H1 (cell line): ENCODE measurements at regions not wholly inside any gene's neighbourhood (a gene's known extent, or its start where the extent isn't known, plus 50 kb on each side); places are given as distances from the start of the nearest gene placed in this dataset.

Experiments used
- CTCF ChIA-PET: fragments of 300-600 bp; sonication (Branson Sonifier 250); formaldehyde crosslinking; loops from one replicate; lab custom pipeline; 2021; ENCODE audit not compliant: partially characterized antibody; lab: Charles Lee
- POLR2A ChIA-PET: fragments of 300-600 bp; sonication (Branson Sonifier 250); formaldehyde crosslinking; loops from one replicate; lab custom pipeline; 2021; ENCODE audit warnings: inconsistent platforms; ENCODE audit not compliant: partially characterized antibody; lab: Charles Lee
- DNase-seq, 2 experiments: peaks; one replicate each; pipeline versions ENCODE4 v3.0.0 to v3.0.0-alpha.2; 2010 to 2022; ENCODE audit warnings: low spot score in 2 of 2, low read depth in 1 of 2, mixed read lengths in 1 of 2
- FAIRE-seq: peaks from 2 replicates; lab custom pipeline; 2011; peaks lifted over from hg19 to GRCh38; lab: Jason Lieb, UNC
- H2AFZ ChIP-seq: 2 replicates; pipeline ENCODE4 v1.8.1; 2012; ENCODE audit warnings: low read length, inconsistent platforms
- H2AK5ac ChIP-seq: 2 replicates; pipeline ENCODE4 v1.6.1; 2013; ENCODE audit warnings: low read depth, low read length
- H2BK120ac ChIP-seq: replicated peaks from 2 replicates; pipeline ENCODE3; 2013; ENCODE audit warnings: low read depth, low read length, inconsistent platforms
- H2BK12ac ChIP-seq: 2 replicates; pipeline ENCODE4 v1.6.1; 2013; ENCODE audit warnings: low read depth, low read length
- H2BK15ac ChIP-seq: 2 replicates; pipeline ENCODE4 v1.6.1; 2013; ENCODE audit warnings: low read length
- H2BK20ac ChIP-seq: 2 replicates; pipeline ENCODE4 v1.6.1; 2013; ENCODE audit warnings: low read length
- H2BK5ac ChIP-seq: 2 replicates; pipeline ENCODE4 v1.6.1; 2013; ENCODE audit warnings: low read depth, low read length
- H3K14ac ChIP-seq: 2 replicates; pipeline ENCODE4 v1.6.1; 2013; ENCODE audit warnings: inconsistent platforms; ENCODE audit not compliant: insufficient read length
- H3K18ac ChIP-seq: 2 replicates; pipeline ENCODE4 v1.6.1; 2013; ENCODE audit warnings: low read length; ENCODE audit errors: extremely low read depth
- H3K23ac ChIP-seq: 2 replicates; pipeline ENCODE4 v1.6.1; 2013; ENCODE audit warnings: inconsistent platforms; ENCODE audit not compliant: insufficient read length
- H3K23me2 ChIP-seq: 2 replicates; pipeline ENCODE4 v1.6.1; 2013; ENCODE audit warnings: low read depth, low read length
- H3K27ac ChIP-seq: 2 replicates; pipeline ENCODE4 v1.6.1; 2011; ENCODE audit warnings: low read depth, low read length, inconsistent platforms
- H3K27me3 ChIP-seq, 4 experiments: replicated peaks in 1 of 4; 1 replicate in 1 of 4; 2 replicates in 3 of 4; pipeline versions ENCODE4 v1.6.1 to v1.8.1; 2011 to 2013; ENCODE audit warnings: low read length in 3 of 4, mild to moderate bottlenecking in 3 of 4, inconsistent platforms in 2 of 4, mixed read lengths in 2 of 4, moderate library complexity in 1 of 4; ENCODE audit not compliant: control insufficient read depth in 3 of 4, insufficient read depth in 3 of 4; ENCODE audit errors: extremely low read depth in 1 of 4
- H3K36me3 ChIP-seq, 4 experiments: 2 replicates each; pipeline versions ENCODE4 v1.6.1 to v1.8.1; 2011 to 2013; ENCODE audit warnings: mild to moderate bottlenecking in 4 of 4, low read length in 3 of 4, moderate library complexity in 2 of 4, control low read depth in 1 of 4, inconsistent platforms in 1 of 4; ENCODE audit not compliant: insufficient read depth in 4 of 4, control insufficient read depth in 2 of 4
- H3K4ac ChIP-seq: replicated peaks from 2 replicates; pipeline ENCODE3; 2013; ENCODE audit warnings: low read length, low read depth, mixed read lengths, inconsistent platforms; ENCODE audit not compliant: insufficient read length
- H3K4me1 ChIP-seq, 4 experiments: replicated peaks in 1 of 4; 1 replicate in 1 of 4; 2 replicates in 3 of 4; pipeline versions ENCODE4 v1.6.1 to v1.8.1; 2011 to 2013; ENCODE audit warnings: low read length in 3 of 4, inconsistent platforms in 2 of 4, mixed read lengths in 1 of 4; ENCODE audit not compliant: insufficient read depth in 4 of 4, control insufficient read depth in 3 of 4
- H3K4me2 ChIP-seq, 2 experiments: 2 replicates each; pipeline versions ENCODE4 v1.6.1 to v1.8.1; 2011 to 2013; ENCODE audit warnings: low read depth in 2 of 2, low read length in 2 of 2, control low read depth in 1 of 2, inconsistent platforms in 1 of 2, mild to moderate bottlenecking in 1 of 2; ENCODE audit not compliant: insufficient read depth in 1 of 2
- H3K4me3 ChIP-seq, 4 experiments: fragments of 200-600, 300-600 bp in 1 of 4; sonication (generic), shearing (Covaris generic), sonication (Bioruptor Twin) in 1 of 4; 2 replicates each; pipeline versions ENCODE4 v1.5.1 to v1.8.1; 2011 to 2016; ENCODE audit warnings: low read length in 4 of 4, low read depth in 3 of 4, control low read depth in 2 of 4, inconsistent platforms in 2 of 4, mild to moderate bottlenecking in 2 of 4, mixed read lengths in 1 of 4, moderate library complexity in 1 of 4; ENCODE audit not compliant: insufficient read depth in 2 of 4; ENCODE audit errors: extremely low read depth in 1 of 4
- H3K56ac ChIP-seq: replicated peaks from 2 replicates; pipeline ENCODE3; 2013; ENCODE audit warnings: low read depth, mild to moderate bottlenecking, mixed read lengths, low read length, inconsistent platforms; ENCODE audit not compliant: insufficient read length
- H3K79me1 ChIP-seq: 2 replicates; pipeline ENCODE4 v1.6.1; 2013; ENCODE audit warnings: low read depth, low read length, control low read depth
- H3K79me2 ChIP-seq, 2 experiments: 2 replicates each; pipeline versions ENCODE4 v1.6.1 to v1.8.1; 2012 to 2013; ENCODE audit warnings: low read length in 2 of 2, mild to moderate bottlenecking in 2 of 2, inconsistent platforms in 1 of 2; ENCODE audit not compliant: insufficient read depth in 2 of 2, control insufficient read depth in 1 of 2
- H3K9ac ChIP-seq, 4 experiments: replicated peaks in 1 of 4; 1 replicate in 1 of 4; 2 replicates in 3 of 4; pipeline versions ENCODE4 v1.6.1 to v1.8.1; 2011 to 2013; ENCODE audit warnings: low read depth in 3 of 4, low read length in 3 of 4, control low read depth in 2 of 4, mild to moderate bottlenecking in 2 of 4, moderate library complexity in 2 of 4, inconsistent platforms in 1 of 4; ENCODE audit errors: extremely low read depth in 1 of 4
- H3K9me3 ChIP-seq, 2 experiments: 2 replicates each; pipeline versions ENCODE4 v1.6.1 to v1.8.1; 2012 to 2013; ENCODE audit warnings: mild to moderate bottlenecking in 2 of 2, moderate library complexity in 2 of 2, control low read depth in 1 of 2, inconsistent platforms in 1 of 2, low read depth in 1 of 2, low read length in 1 of 2, mixed read lengths in 1 of 2; ENCODE audit not compliant: insufficient read depth in 2 of 2
- H4K20me1 ChIP-seq, 2 experiments: replicated peaks in 1 of 2; 2 replicates each; pipeline versions ENCODE3 to v1.8.1; 2011 to 2013; ENCODE audit warnings: inconsistent platforms in 2 of 2, low read length in 2 of 2, mild to moderate bottlenecking in 1 of 2; ENCODE audit not compliant: insufficient read depth in 2 of 2, control insufficient read depth in 1 of 2
- H4K5ac ChIP-seq: 2 replicates; pipeline ENCODE4 v1.6.1; 2013; ENCODE audit warnings: low read length, low read depth, mixed read lengths, inconsistent platforms; ENCODE audit not compliant: insufficient read length
- H4K8ac ChIP-seq: 2 replicates; pipeline ENCODE4 v1.8.0; 2013; ENCODE audit warnings: mild to moderate bottlenecking, moderate library complexity, low read length, inconsistent platforms; ENCODE audit not compliant: insufficient read depth; ENCODE audit errors: extremely low read depth
- H4K91ac ChIP-seq: replicated peaks from 2 replicates; pipeline ENCODE3; 2013; ENCODE audit warnings: low read length, mixed read lengths, inconsistent platforms; ENCODE audit not compliant: insufficient read length
- ATF3 ChIP-seq: IDR thresholded peaks from 2 replicates; pipeline ENCODE4 v1.6.1; 2011; ENCODE audit warnings: low read depth, mild to moderate bottlenecking, low read length; ENCODE audit not compliant: insufficient read depth
- RBBP5 ChIP-seq: IDR thresholded peaks from 2 replicates; pipeline ENCODE4 v1.7.1; 2012; ENCODE audit warnings: low read depth, mild to moderate bottlenecking, inconsistent platforms, low read length, moderate library complexity, borderline replicate concordance
- SAP30 ChIP-seq: fragments of 300-600 bp; sonication (generic); IDR thresholded peaks from 2 replicates; pipeline ENCODE4 v1.7.1; 2012; ENCODE audit warnings: low read length, moderate library complexity, mild to moderate bottlenecking, inconsistent platforms; ENCODE audit not compliant: insufficient read depth, insufficient replicate concordance
- SIRT6 ChIP-seq: IDR thresholded peaks from one replicate; pipeline ENCODE4 v1.7.1; 2012; ENCODE audit warnings: low read length, inconsistent platforms
- SIX5 ChIP-seq: IDR thresholded peaks from 2 replicates; pipeline ENCODE4 v1.6.1; 2011; ENCODE audit warnings: mild to moderate bottlenecking, low read depth, low read length
- TAF7 ChIP-seq: optimal IDR thresholded peaks from 2 replicates; pipeline ENCODE3; 2011; ENCODE audit warnings: low read depth, mild to moderate bottlenecking, inconsistent platforms, low read length, moderate library complexity, borderline replicate concordance
- ZNF274 ChIP-seq: IDR thresholded peaks from 2 replicates; pipeline ENCODE4 v1.7.0; 2012; ENCODE audit warnings: low read length, borderline replicate concordance; ENCODE audit errors: extremely low read depth
- WGBS, 2 experiments: shearing (Covaris generic) in 1 of 2; methylation state at CpG; one replicate each; pipeline versions ENCODE4 v1.1.6 to v1.1.7; 2013 to 2015; ENCODE audit warnings: low lambda C conversion rate in 2 of 2, mixed read lengths in 2 of 2, inconsistent platforms in 1 of 2, low coverage in 1 of 2, missing lambda C conversion rate in 1 of 2; ENCODE audit not compliant: insufficient replicate concordance in 2 of 2, insufficient coverage in 1 of 2, insufficient read length in 1 of 2; ENCODE audit errors: extremely low coverage in 1 of 2, missing lambda C conversion rate in 1 of 2; 5-methylcytosine and 5-hydroxymethylcytosine counted together

- Histone ChIP-seq H2AK5ac (no peak overlapping the region), H3K23ac (no peak overlapping the region), H3K79me2 (no peaks in the 10 kb centered on the region), H4K20me1 (peaks cover 0 to 3% of the 10 kb centered on the region in 2 experiments), H2AFZ (no peak overlapping the region), H4K8ac (no peak overlapping the region), H3K9ac (no peak overlapping the region), H3K56ac (no peak overlapping the region), H3K4me3 (no peak overlapping the region), H3K9me3 (no peaks in the 10 kb centered on the region), H2BK20ac (no peak overlapping the region), H3K4ac (no peak overlapping the region), H3K4me2 (no peak overlapping the region), H3K4me1 (no peaks in the 10 kb centered on the region), H2BK12ac (no peak overlapping the region), H2BK15ac (no peak overlapping the region), H3K18ac (no peak overlapping the region), H4K91ac (no peak overlapping the region), H3K36me3 (no peaks in the 10 kb centered on the region), H2BK5ac (no peak overlapping the region), H3K79me1 (no peaks in the 10 kb centered on the region), H4K5ac (no peak overlapping the region), H3K27ac (no peak overlapping the region), H3K23me2 (no peaks in the 10 kb centered on the region), H2BK120ac (no peak overlapping the region), H3K14ac (no peak overlapping the region), H3K27me3 (no peaks in the 10 kb centered on the region; a peak in 1 of 7 replicates)
- ChIA-PET POLR2A (no interaction called here), CTCF (interaction anchor here (0.8 to 3.2 kb wide), 7 partner anchors 17 to 363 kb away, joined by 3 to 15 read pairs (median 3); no protein-coding TSS in a partner anchor)
- FAIRE-seq = no peak
- 90% methylated on average over 4 of the region's 4 CpGs; no CpG with 5 or more reads in 1 of the 2 experiments for WGBS, 2 experiments
- TF ChIP-seq RBBP5 (no peak), TAF7 (no peak), SAP30 (no peak), ATF3 (no peak), SIX5 (no peak), ZNF274 (no peak), SIRT6 (no peak)
- no peak for DNase-seq
Measured at GRCh38 chr11:116278076-116278475, 494.7 kb downstream of the BUD13 start.
